RWPE1 (cell line): ENCODE measurements at regions not wholly inside any gene's neighbourhood (a gene's known extent, or its start where the extent isn't known, plus 50 kb on each side); places are given as distances from the start of the nearest gene placed in this dataset.

Source experiments
- CTCF ChIA-PET: fragments of 350-600 bp; sonication (Branson Sonifier 250); formaldehyde crosslinking; extraction: SDS; loops from one replicate; lab custom pipeline; 2021; lab: Yijun Ruan, JAX
- POLR2A ChIA-PET: fragments of 400-600 bp; formaldehyde crosslinking; extraction: SDS; loops from one replicate; lab custom pipeline; 2020; ENCODE audit warnings: antibody characterized with exemption; ENCODE audit not compliant: low non-redundant PET; lab: Yijun Ruan, JAX
- DNase-seq: peaks from one replicate; pipeline ENCODE4 v3.0.0; 2012; ENCODE audit warnings: low spot score
- H3K27ac ChIP-seq: fragments of 450-650 bp; 2 replicates; pipeline ENCODE4 v1.5.1; 2017
- CTCF ChIP-seq: fragments of 450-650 bp; conservative IDR thresholded peaks from 2 replicates; pipeline ENCODE4 v1.5.1; 2017; ENCODE audit warnings: low read depth, mild to moderate bottlenecking

GRCh38 chrX:82292803-82293202 lies 1090.9 kb downstream of the SH3BGRL start:
- no peak for DNase-seq
- no peak for TF ChIP-seq CTCF
- ChIA-PET CTCF (no interaction called here), POLR2A (no interaction called here)
- H3K27ac ChIP-seq: no peak overlapping the region

- TF ChIP-seq CTCF: no peak
- POLR2A ChIA-PET: no interaction called here
- no peak for DNase-seq
- H3K27ac ChIP-seq: no peak overlapping the region
- CTCF ChIA-PET: no interaction called here
Observed at GRCh38 chrX:82320569-82320968, 1118.7 kb downstream of the SH3BGRL start.

GRCh38 chrX:82333575-82333974 lies 1131.7 kb downstream of the SH3BGRL start:
- DNase-seq: no peak
- no peak overlapping the region for H3K27ac ChIP-seq
- no peak for TF ChIP-seq CTCF
- ChIA-PET POLR2A (no interaction called here), CTCF (no interaction called here)

DNA sequence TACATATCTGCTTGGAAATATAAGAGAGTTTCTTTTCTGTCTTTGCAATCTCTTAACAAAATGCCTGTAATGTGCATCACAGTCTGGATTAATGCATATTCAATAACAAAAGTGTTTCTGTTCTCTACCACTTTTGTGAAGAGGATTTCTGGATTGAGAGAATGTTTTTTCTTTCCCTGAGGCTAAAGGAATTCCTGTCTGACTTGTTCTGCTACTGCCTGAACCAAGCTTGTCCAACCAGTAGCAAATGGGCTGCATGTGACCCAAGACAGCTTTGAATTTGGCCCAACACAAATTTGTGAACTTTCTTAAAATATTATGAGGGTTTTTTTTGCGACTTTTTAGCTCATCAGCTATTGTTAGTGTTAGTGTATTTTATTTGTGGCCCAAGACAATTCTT lies 1133.9 kb downstream of the SH3BGRL start:
- no peak for DNase-seq
- no peak overlapping the region for H3K27ac ChIP-seq
- no peak for TF ChIP-seq CTCF
- CTCF ChIA-PET: no interaction called here
- POLR2A ChIA-PET: no interaction called here

DNA sequence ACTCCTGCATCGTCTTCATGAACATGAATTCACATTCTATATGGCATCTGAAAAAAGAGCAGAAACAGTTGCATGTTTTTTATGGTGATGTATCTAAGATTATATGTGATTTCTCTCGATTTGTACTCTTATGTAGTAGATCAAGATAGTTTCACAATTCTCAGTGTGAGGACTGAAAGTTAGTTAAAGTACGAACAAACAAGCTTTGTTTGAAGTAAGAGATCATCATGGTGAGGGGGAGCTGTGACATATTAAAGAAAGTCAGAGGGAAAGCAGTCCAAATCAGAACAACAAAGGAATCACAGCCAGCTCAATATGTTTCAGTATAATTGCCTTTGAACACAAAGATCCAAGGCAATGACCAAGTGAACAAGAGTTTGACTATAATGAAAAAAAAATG lies 1140.6 kb downstream of the SH3BGRL start:
- TF ChIP-seq CTCF: no peak
- CTCF ChIA-PET: no interaction called here
- DNase-seq: no peak
- POLR2A ChIA-PET: no interaction called here
- no peak overlapping the region for H3K27ac ChIP-seq

GRCh38 chrX:82362550-82362949 lies 1145.5 kb upstream of the POU3F4 start:
- DNase-seq: no peak
- TF ChIP-seq CTCF: no peak
- no peak overlapping the region for H3K27ac ChIP-seq
- ChIA-PET CTCF (no interaction called here), POLR2A (no interaction called here)

DNA sequence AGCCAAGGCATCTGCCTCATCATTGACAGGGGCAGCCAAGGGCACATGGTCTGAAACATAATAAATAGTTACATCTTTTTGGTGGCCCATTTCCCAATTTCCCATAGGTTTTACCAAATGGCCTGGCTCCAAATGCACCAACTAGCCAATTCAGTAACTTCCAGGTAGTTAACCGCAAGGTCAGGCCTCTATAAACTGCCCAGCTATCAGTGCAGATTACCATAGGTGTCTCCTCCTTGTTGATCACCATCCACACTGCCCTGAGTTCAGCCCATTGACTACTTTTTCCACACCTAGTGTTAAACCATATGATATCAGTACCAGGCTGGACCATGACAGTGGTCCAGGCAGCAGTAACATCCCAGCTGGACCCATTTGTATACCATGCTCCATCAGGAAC lies 1145.1 kb upstream of the POU3F4 start:
- no peak for TF ChIP-seq CTCF
- POLR2A ChIA-PET: no interaction called here
- DNase-seq: no peak
- CTCF ChIA-PET: no interaction called here
- H3K27ac ChIP-seq: no peak overlapping the region
